H9 (cell line): ENCODE measurements at regions not wholly inside any gene's neighbourhood (a gene's known extent, or its start where the extent isn't known, plus 50 kb on each side); places are given as distances from the start of the nearest gene placed in this dataset.

Experiments
- DNase-seq: peaks from one replicate; pipeline ENCODE4 v3.0.0-alpha.2; 2017
- H2AFZ ChIP-seq: one replicate; pipeline ENCODE4 v1.6.1; 2013; ENCODE audit warnings: mild to moderate bottlenecking, low read length, control low read depth, moderate library complexity
- H2AK5ac ChIP-seq: 2 replicates; pipeline ENCODE4 v1.6.1; 2013; ENCODE audit warnings: low read length, control low read depth, mixed read lengths; ENCODE audit not compliant: insufficient read length
- H2BK120ac ChIP-seq: one replicate; pipeline ENCODE4 v1.6.1; 2013; ENCODE audit warnings: low read depth, mild to moderate bottlenecking, low read length, control low read depth, inconsistent platforms; ENCODE audit not compliant: poor library complexity, severe bottlenecking
- H2BK12ac ChIP-seq: 2 replicates; pipeline ENCODE4 v1.6.1; 2013; ENCODE audit warnings: low read length, control low read depth, mixed read lengths, low read depth; ENCODE audit not compliant: insufficient read length
- H2BK15ac ChIP-seq: 2 replicates; pipeline ENCODE4 v1.6.1; 2013; ENCODE audit warnings: low read depth, low read length, control low read depth
- H2BK20ac ChIP-seq: one replicate; pipeline ENCODE4 v1.6.1; 2013; ENCODE audit warnings: low read depth, mild to moderate bottlenecking, low read length, control low read depth, inconsistent platforms; ENCODE audit not compliant: poor library complexity, severe bottlenecking
- H2BK5ac ChIP-seq: 2 replicates; pipeline ENCODE4 v1.6.1; 2013; ENCODE audit warnings: low read length, control low read depth, mixed read lengths; ENCODE audit not compliant: insufficient read length
- H3K14ac ChIP-seq: 2 replicates; pipeline ENCODE4 v1.6.1; 2013; ENCODE audit warnings: low read length, control low read depth; ENCODE audit not compliant: insufficient read depth
- H3K18ac ChIP-seq: 2 replicates; pipeline ENCODE4 v1.6.1; 2013; ENCODE audit warnings: low read depth, mild to moderate bottlenecking, mixed read lengths, low read length, control low read depth; ENCODE audit not compliant: insufficient read length
- H3K23ac ChIP-seq: 2 replicates; pipeline ENCODE4 v1.6.1; 2013; ENCODE audit warnings: low read length, control low read depth, mixed read lengths, low read depth; ENCODE audit not compliant: insufficient read length
- H3K23me2 ChIP-seq: 2 replicates; pipeline ENCODE4 v1.6.1; 2013; ENCODE audit warnings: low read depth, mild to moderate bottlenecking, mixed read lengths, low read length, control low read depth; ENCODE audit not compliant: insufficient read length, poor library complexity, severe bottlenecking
- H3K27ac ChIP-seq: 2 replicates; pipeline ENCODE4 v1.5.1; 2013; ENCODE audit warnings: low read length, control low read depth, mixed read lengths, low read depth; ENCODE audit not compliant: insufficient read length
- H3K27me3 ChIP-seq: 2 replicates; pipeline ENCODE4 v1.6.1; 2013; ENCODE audit warnings: low read length, control low read depth, inconsistent platforms; ENCODE audit not compliant: insufficient read depth
- H3K4ac ChIP-seq: 2 replicates; pipeline ENCODE4 v1.6.1; 2013; ENCODE audit warnings: low read depth, mild to moderate bottlenecking, control low read depth, inconsistent platforms, low read length, moderate library complexity
- H3K4me1 ChIP-seq: 2 replicates; pipeline ENCODE4 v1.6.1; 2013; ENCODE audit warnings: low read length, control low read depth, inconsistent platforms; ENCODE audit not compliant: insufficient read depth
- H3K4me2 ChIP-seq: 2 replicates; pipeline ENCODE4 v1.6.1; 2013; ENCODE audit warnings: low read length, control low read depth, mixed read lengths; ENCODE audit not compliant: insufficient read length, insufficient read depth
- H3K56ac ChIP-seq: 2 replicates; pipeline ENCODE4 v1.6.1; 2013; ENCODE audit warnings: low read depth, mild to moderate bottlenecking, mixed read lengths, low read length, control low read depth; ENCODE audit not compliant: insufficient read length
- H3K79me1 ChIP-seq: 2 replicates; pipeline ENCODE4 v1.6.1; 2013; ENCODE audit warnings: low read depth, mild to moderate bottlenecking, moderate library complexity, low read length, control low read depth, inconsistent platforms; ENCODE audit not compliant: insufficient read depth, poor library complexity, severe bottlenecking
- H3K79me2 ChIP-seq: 2 replicates; pipeline ENCODE4 v1.6.1; 2013; ENCODE audit warnings: low read length, control low read depth, inconsistent platforms; ENCODE audit not compliant: insufficient read depth
- H3K9ac ChIP-seq: 2 replicates; pipeline ENCODE4 v1.6.1; 2013; ENCODE audit warnings: low read length, control low read depth, mixed read lengths; ENCODE audit not compliant: insufficient read length; ENCODE audit errors: extremely low read depth
- H3K9me3 ChIP-seq: one replicate; pipeline ENCODE4 v1.6.1; 2013; ENCODE audit warnings: low read depth, low read length, inconsistent platforms; ENCODE audit not compliant: control insufficient read depth
- H3T11ph ChIP-seq: one replicate; pipeline ENCODE4 v1.6.1; 2013; ENCODE audit warnings: mild to moderate bottlenecking, low read length, control low read depth, inconsistent platforms
- H4K20me1 ChIP-seq: one replicate; pipeline ENCODE4 v1.6.1; 2013; ENCODE audit not compliant: control insufficient read depth, insufficient read length, insufficient read depth
- H4K5ac ChIP-seq: 2 replicates; pipeline ENCODE4 v1.6.1; 2013; ENCODE audit warnings: low read depth, mild to moderate bottlenecking, mixed read lengths, low read length, control low read depth; ENCODE audit not compliant: insufficient read length
- H4K8ac ChIP-seq: replicated peaks from 2 replicates; pipeline ENCODE4 v1.6.1; 2013; ENCODE audit warnings: low read length, control low read depth, mixed read lengths, low read depth; ENCODE audit not compliant: insufficient read length
- H4K91ac ChIP-seq: 2 replicates; pipeline ENCODE4 v1.6.1; 2013; ENCODE audit warnings: low read depth, mild to moderate bottlenecking, moderate library complexity, mixed read lengths, low read length, control low read depth; ENCODE audit not compliant: insufficient read length
- H3K27ac Mint-ChIP-seq, 3 experiments: 2 replicates in 2 of 3; 3 replicates in 1 of 3; pipeline ENCODE4 v1.8.0; 2020 to 2021; ENCODE audit warnings: mixed read lengths in 3 of 3, mild to moderate bottlenecking in 1 of 3, moderate library complexity in 1 of 3
- H3K27me3 Mint-ChIP-seq: 2 replicates; pipeline ENCODE4 v1.8.0; 2021; ENCODE audit warnings: low read depth, mild to moderate bottlenecking, moderate library complexity, mixed read lengths
- H3K36me3 Mint-ChIP-seq, 3 experiments: 2 replicates in 2 of 3; 3 replicates in 1 of 3; pipeline ENCODE4 v1.8.0; 2020 to 2021; ENCODE audit warnings: low read depth in 3 of 3, mixed read lengths in 3 of 3; ENCODE audit not compliant: insufficient read depth in 1 of 3
- H3K4me1 Mint-ChIP-seq, 2 experiments: 2 replicates each; pipeline ENCODE4 v1.8.0; 2020; ENCODE audit warnings: mixed read lengths in 2 of 2
- H3K4me3 Mint-ChIP-seq, 2 experiments: 2 replicates in 1 of 2; 3 replicates in 1 of 2; pipeline ENCODE4 v1.8.0; 2020 to 2021; ENCODE audit warnings: mild to moderate bottlenecking in 2 of 2, mixed read lengths in 2 of 2, moderate library complexity in 1 of 2
- H3K9me3 Mint-ChIP-seq, 2 experiments: 2 replicates in 1 of 2; 3 replicates in 1 of 2; pipeline ENCODE4 v1.8.0; 2020; ENCODE audit warnings: mild to moderate bottlenecking in 2 of 2, mixed read lengths in 2 of 2, moderate library complexity in 1 of 2
- WGBS: extraction: QIAGEN DNeasy Blood & Tissue Kit; methylation state at CpG from one replicate; pipeline ENCODE4 v1.1.7; 2013; ENCODE audit warnings: missing lambda C conversion rate, low lambda C conversion rate, mixed read lengths; ENCODE audit not compliant: insufficient read length; ENCODE audit errors: extremely low coverage; 5-methylcytosine and 5-hydroxymethylcytosine counted together
- TF ChIP-seq, protein P1 (sequence below): fragments of 200-600 bp; sonication (generic); conservative IDR thresholded peaks from 3 replicates; pipeline ENCODE4 v1.8.0; 2021; ENCODE audit warnings: antibody characterized with exemption, mild to moderate bottlenecking

DNA sequence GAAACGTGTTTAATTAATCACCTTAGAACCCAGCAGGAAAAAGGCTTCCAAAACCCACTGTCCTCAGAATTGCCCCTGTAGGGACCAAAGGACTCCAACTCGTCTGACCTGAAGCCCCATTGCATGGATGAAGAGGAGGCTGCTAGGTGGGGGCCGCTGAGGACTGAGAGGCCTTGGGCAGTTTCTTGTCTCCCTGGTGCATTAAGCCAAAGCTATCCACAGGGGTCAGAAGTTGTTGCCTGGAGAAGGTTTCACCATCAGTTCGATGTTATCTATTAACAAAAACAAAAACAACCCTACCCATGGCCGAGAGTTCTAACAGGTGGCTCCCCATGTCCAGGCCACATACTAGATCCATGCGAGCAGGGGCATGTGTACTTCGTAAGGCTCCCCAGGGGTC lies 120.9 kb upstream of the CD93 start:
- DNase-seq: no peak
- Histone ChIP-seq H4K20me1 (no peaks in the 10 kb centered on the region), H3K18ac (no peak overlapping the region), H3K56ac (no peak overlapping the region), H2BK15ac (no peak overlapping the region), H3K23ac (no peak overlapping the region), H2AFZ (no peak overlapping the region), H3K79me2 (no peaks in the 10 kb centered on the region), H4K5ac (no peak overlapping the region), H3K23me2 (no peaks in the 10 kb centered on the region), H2BK20ac (no peak overlapping the region), H4K91ac (no peak overlapping the region), H3K4me1 (peaks cover 7% of the 10 kb centered on the region), H2BK5ac (no peak overlapping the region), H3K4ac (no peak overlapping the region), H2AK5ac (no peak overlapping the region), H3K79me1 (no peaks in the 10 kb centered on the region), H3T11ph (no peak overlapping the region), H3K9ac (no peak overlapping the region), H3K9me3 (no peaks in the 10 kb centered on the region), H3K14ac (no peak overlapping the region), H3K4me2 (no peak overlapping the region), H2BK12ac (no peak overlapping the region), H4K8ac (no peak overlapping the region), H3K27me3 (no peaks in the 10 kb centered on the region), H3K27ac (no peak overlapping the region), H2BK120ac (no peak overlapping the region)
- WGBS: no CpG with 5 or more reads among the region's 7 CpGs
- Mint-ChIP-seq H3K9me3 (no peaks in the 10 kb centered on the region), H3K27me3 (peaks cover 63% of the 10 kb centered on the region), H3K27ac (no peak overlapping the region), H3K4me3 (no peak overlapping the region), H3K36me3 (no peaks in the 10 kb centered on the region), H3K4me1 (peaks cover 24 to 27% of the 10 kb centered on the region in 2 experiments)
- TF ChIP-seq, protein P1, sequence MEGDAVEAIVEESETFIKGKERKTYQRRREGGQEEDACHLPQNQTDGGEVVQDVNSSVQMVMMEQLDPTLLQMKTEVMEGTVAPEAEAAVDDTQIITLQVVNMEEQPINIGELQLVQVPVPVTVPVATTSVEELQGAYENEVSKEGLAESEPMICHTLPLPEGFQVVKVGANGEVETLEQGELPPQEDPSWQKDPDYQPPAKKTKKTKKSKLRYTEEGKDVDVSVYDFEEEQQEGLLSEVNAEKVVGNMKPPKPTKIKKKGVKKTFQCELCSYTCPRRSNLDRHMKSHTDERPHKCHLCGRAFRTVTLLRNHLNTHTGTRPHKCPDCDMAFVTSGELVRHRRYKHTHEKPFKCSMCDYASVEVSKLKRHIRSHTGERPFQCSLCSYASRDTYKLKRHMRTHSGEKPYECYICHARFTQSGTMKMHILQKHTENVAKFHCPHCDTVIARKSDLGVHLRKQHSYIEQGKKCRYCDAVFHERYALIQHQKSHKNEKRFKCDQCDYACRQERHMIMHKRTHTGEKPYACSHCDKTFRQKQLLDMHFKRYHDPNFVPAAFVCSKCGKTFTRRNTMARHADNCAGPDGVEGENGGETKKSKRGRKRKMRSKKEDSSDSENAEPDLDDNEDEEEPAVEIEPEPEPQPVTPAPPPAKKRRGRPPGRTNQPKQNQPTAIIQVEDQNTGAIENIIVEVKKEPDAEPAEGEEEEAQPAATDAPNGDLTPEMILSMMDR: no peak
